Caki2 (cell line): ENCODE measurements at regions not wholly inside any gene's neighbourhood (a gene's known extent, or its start where the extent isn't known, plus 50 kb on each side); places are given as distances from the start of the nearest gene placed in this dataset.

Source experiments
- DNase-seq: peaks from one replicate; pipeline ENCODE4 v3.0.0-alpha.2; 2015; ENCODE audit warnings: low read depth
- in situ Hi-C: cut with HindIII; loops from 2 replicates; pipeline ENCODE4 v1.10.0; 2016; ENCODE audit warnings: low sequenced_read_pairs, low pct_unique_long_range_greater_than_20kb, mixed read lengths

GRCh38 chr2:125842041-125842440 is 813.9 kb upstream of the GYPC start:
- no peak for DNase-seq
- in situ Hi-C loops = no loop called here

GRCh38 chr2:125850541-125850940 is 805.4 kb upstream of the GYPC start:
- in situ Hi-C loops = no loop called here

DNA sequence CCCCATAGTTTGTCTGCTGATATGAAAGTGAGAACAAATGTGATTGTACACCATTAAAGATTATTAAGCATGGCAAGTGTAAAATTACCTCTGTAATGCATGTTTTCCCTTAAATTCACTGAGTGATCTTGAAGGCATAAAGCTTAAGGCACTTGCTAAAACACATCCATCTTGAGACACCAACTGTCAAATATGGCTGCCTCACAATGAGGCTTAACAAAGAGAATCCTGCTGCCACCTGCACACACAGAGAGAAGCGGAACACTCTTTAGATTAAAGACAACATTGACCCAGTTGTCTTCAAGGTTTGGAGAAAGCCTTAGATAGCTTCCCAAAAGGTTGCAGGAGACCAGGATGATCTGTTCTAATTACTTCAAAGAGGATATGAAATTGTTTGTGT is 803.6 kb upstream of the GYPC start:
- in situ Hi-C loops = no loop called here
- DNase-seq = no peak

More at GRCh38 chr2:125850541-125850940, 805.4 kb upstream of the GYPC start:
- DNase-seq = no peak

- no peak for DNase-seq
- in situ Hi-C loops = no loop called here
Observed at GRCh38 chr2:125853626-125854025, 802.3 kb upstream of the GYPC start.

- no peak for DNase-seq
- in situ Hi-C loops = no loop called here
Observed at GRCh38 chr2:125855204-125855603, 800.8 kb upstream of the GYPC start.

DNA sequence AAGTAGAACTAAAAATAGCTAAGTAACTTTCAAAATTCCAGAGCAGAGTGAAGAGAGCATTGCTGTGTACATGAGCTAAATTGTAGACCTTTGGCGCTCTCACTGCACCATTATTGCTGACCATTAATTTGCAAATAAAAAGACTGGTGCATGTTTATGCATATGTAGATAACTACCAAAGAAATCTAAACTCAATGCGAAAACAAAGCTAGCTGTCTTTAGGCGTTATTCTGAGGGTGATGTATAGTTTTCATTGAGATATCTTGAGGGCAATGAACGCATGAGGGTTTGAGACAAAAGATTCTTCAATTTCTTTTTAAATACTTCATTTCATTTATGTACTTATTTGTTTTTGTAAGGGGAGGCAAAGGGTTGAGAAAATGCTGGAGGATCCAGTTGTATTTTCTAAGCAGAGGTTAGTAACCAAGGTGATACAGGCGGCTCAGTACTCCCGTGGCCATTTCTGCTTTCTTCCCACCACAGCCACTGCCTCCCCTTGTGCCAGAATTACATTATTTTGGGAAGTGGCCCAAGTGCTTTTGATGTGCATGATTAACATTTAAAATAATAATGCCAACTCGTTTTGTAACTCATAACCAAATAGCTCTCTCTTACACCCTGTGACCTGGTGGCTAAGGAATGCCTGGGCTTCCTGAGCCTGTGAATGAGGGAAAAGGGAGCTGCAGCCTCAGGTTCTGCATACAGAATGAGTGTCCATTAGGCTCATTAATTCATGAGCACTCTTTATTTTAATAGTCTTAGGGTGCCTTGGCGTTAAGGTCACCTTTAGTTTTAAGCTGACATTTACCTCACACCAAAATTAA is 797.8 kb upstream of the GYPC start:
- in situ Hi-C loops = no loop called here

DNA sequence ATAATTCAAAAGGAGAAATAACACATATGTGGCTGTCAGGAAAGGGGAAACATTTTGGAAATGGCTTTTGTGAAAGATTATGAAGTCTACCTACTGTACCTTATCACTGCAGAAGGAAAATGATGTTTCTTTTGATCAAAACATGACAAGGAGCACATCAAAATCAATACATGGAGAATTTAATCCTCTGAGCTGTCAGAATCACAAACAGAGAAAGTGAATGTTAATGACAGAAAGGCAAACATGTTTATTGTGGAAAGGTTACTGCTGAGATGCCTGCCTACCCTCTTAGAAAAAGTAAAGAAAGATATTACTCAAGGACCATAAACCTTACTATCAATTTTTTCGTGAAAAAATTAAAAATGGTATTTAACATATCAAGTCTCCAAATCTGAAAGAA is 794.5 kb upstream of the GYPC start:
- in situ Hi-C loops = no loop called here
- DNase-seq = no peak

More for the DNA sequence above, 797.8 kb upstream of the GYPC start:
- DNase-seq = no peak

GRCh38 chr2:125867908-125868307 is 788.0 kb upstream of the GYPC start:
- DNase-seq = no peak
- in situ Hi-C loops = no loop called here

GRCh38 chr2:125870264-125870663 is 785.7 kb upstream of the GYPC start:
- no peak for DNase-seq
- in situ Hi-C loops = no loop called here

- DNase-seq = no peak
- in situ Hi-C loops = no loop called here
Observed at GRCh38 chr2:125870746-125871145, 785.2 kb upstream of the GYPC start.

DNA sequence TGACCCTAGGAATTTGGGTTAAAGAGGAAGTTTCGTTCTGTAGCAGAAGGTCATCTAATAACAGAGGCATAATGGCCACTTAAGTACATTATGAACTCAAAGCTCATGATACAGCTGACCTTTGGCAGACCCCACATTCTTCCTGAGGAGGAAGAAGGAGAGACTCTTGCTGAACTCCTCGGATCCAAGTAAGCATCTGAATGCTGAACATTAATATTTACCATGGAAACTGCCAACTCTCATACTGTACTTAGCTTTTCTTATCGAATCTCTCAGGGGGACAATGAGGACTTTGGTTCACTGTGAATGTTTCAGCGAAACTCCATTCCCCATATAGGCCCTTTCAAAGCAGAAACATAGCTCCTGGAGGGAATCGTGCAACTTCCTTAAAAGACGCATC is 781.4 kb upstream of the GYPC start:
- DNase-seq = no peak
- in situ Hi-C loops = no loop called here

DNA sequence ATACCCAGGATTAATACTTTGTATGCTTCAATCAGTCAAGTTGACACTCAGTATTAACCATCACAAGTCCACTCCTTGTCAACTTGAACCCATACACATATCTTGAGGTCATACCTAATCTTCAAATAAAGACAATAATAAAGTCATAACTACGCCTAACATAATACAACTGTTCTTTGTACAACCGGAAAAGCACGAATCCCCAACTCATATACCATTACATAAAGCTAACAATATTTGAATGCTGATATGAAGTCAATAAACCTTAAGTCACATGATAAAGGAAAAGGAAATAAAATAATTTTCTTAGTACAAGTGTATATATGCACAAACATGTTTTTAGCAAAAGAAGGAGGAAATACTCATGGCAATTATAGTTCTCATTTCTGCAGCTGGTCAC is 770.6 kb upstream of the GYPC start:
- in situ Hi-C loops = no loop called here
- no peak for DNase-seq

DNA sequence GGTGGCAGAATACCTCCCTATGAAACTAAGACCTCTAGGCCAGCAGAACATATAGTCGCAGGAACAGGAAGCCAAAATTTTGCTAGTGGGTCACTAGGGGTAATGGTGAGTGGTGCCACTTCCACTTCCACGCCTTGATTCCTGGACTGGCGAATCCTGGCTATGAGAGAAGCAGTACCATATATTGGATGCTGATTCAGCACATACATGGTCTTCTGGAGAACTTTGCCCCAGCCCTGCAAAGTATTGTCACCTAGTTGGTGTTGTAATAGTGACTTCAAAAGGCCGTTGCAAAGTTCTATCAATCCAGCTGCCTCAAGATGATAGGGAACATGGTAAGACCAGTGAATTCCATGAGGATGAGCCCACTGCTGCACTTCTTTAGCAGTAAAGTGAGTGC is 769.8 kb upstream of the GYPC start:
- in situ Hi-C loops = no loop called here

DNA sequence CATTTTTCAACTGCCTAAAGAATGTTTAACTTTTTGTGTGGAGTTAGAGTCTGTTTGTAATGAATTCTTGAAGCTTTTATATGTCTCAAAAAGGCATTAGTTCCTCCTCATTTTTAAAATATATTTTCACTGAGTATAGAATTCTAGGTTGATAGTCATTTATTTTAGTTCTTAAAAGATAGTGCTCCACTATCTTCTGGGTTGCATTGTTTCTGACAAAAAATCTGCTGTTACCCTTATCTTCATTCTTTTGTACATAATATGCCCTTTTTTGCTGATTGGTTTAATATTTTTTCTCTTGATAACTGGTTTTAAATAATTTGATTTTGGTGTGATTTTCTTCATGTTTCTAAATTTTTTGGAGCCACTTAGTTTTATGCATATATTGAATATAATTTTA is 754.7 kb upstream of the GYPC start:
- DNase-seq = no peak
- in situ Hi-C loops = no loop called here

More for the DNA sequence above, 769.8 kb upstream of the GYPC start:
- DNase-seq = no peak

DNA sequence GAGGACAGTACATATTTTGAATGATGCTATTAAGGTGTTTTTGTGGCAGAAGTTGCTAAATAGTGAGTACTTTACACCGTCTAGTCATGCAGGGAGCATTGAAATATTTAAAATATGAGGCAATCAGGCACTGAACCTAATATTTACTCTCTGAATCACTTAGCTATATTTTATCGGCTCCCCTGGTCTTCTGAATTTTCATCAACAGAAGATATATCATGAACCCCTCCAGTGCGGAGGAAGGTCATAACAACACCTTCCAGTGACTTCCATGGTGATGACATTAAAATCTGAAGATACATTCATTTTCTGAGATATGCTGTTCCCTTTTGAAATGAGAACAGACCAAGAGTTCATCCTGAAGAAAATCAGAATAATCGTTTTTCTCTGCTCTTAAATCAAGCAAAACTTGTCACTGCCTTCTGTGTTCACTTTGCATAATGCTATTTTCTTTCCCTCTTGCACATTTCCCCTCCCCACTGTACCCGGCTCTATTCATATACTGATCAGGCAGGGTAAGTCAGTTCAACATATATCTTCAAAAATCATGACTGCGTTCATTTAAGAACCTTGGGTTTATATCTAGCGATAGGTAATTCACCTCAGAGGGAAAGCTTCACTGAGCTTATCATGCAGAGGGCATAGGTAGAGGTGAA is 729.9 kb upstream of the GYPC start:
- no peak for DNase-seq
- in situ Hi-C loops = no loop called here

- no peak for DNase-seq
- in situ Hi-C loops = no loop called here
Observed at GRCh38 chr2:125935559-125935958, 720.4 kb upstream of the GYPC start.

DNA sequence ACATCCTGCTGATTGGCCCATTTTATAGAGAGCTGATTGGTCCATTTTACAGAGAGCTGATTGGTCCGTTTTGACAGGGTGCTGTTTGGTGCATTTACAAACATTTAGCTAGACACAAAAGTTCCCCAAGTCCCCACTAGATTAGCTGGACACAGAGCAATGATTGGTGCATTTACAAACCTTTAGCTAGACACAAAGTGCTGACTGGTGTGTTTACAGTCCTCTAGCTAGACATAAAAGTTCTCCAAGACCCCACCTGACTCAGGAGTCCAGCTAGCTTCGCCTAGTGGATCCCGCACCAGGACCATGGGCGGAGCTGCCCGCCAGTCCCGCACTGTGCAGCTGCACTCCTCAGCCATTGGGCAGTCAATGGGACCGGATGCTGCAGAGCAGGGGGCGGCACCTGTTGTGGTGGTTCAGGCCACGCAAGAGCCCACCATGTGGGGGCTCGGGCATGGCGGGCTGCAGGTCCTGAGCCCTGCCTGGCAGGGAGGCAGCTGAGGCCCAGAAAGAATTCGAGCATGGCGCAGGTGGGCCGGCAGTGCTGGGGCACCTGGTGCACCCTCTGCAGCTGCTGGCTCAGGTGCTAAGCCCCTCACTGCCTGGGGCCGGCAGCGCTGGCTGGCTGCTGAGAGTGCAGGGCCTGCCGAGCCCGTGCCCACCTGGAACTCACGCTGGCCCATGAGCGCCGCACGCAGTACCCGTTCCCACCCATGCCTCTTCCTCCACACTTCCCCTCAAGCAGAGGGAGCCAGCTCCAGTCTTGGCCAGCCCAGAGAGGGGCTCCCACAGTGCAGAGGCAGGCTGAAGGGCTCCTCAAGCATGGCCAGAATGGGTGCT is 713.2 kb upstream of the GYPC start:
- in situ Hi-C loops = no loop called here
- DNase-seq = no peak

GRCh38 chr2:125959047-125959446 is 696.9 kb upstream of the GYPC start:
- in situ Hi-C loops = no loop called here

DNA sequence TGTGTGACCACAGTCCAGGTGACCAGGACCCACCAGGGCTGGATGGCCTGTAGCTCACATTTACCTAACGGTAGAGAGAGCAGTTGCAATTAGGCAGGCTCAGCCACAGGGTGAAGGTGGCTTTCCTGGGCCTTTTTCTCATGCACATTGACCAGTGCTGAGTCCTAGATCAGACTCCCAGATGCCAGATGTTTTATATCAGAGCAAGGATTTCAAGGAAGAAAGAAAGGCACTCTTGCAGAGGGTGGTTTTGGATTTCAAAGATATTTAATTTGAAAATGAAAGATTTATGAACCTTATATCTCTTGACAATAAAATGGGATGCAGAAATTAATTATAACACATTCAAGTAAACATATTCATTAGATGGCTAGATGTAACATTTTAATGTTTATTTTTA is 694.2 kb upstream of the GYPC start:
- in situ Hi-C loops = no loop called here
- DNase-seq = no peak

More at GRCh38 chr2:125959047-125959446, 696.9 kb upstream of the GYPC start:
- DNase-seq = no peak
